EH (cell line): ENCODE measurements at regions not wholly inside any gene's neighbourhood (a gene's known extent, or its start where the extent isn't known, plus 50 kb on each side); places are given as distances from the start of the nearest gene placed in this dataset.

ENCODE experiments used
- DNase-seq: peaks from one replicate; pipeline ENCODE4 v3.0.0-alpha.2; 2015; ENCODE audit warnings: low read depth

- no peak for DNase-seq
These were observed 452.9 kb upstream of the DSEL start for GRCh38 chr18:67969458-67969857.

DNA sequence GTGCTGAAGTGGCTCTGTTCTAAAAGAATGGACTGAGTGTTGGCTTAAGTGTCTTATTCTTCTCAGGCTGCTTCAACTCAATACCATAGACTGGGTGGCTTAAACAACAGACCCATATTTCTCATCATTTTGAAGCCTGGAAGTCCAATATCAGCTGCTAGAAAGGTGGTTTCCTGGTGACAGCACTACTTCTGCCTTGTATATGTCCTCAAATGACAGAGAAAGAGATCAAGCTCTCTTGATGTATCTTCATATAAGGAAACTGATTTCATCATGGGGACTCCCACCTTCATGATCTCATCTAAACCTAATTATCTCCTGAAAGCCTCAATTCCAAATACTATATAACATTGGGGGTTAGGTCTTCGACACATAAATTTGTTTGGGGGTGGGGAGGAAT is 449.7 kb upstream of the DSEL start:
- DNase-seq: no peak

GRCh38 chr18:67964462-67964861 is 447.9 kb upstream of the DSEL start:
- DNase-seq: no peak

GRCh38 chr18:67961701-67962440 is 445.4 kb upstream of the DSEL start:
- no peak for DNase-seq

GRCh38 chr18:67957684-67958083 is 441.2 kb upstream of the DSEL start:
- DNase-seq: no peak

- DNase-seq: no peak
These were observed 438.1 kb upstream of the DSEL start for GRCh38 chr18:67954594-67954993.

- peak; percentile 3 for DNase-seq
These were observed 434.6 kb upstream of the DSEL start for GRCh38 chr18:67951137-67951536.

GRCh38 chr18:67938660-67939059 is 422.1 kb upstream of the DSEL start:
- peak; percentile 64 for DNase-seq

- DNase-seq: no peak
These were observed 419.1 kb upstream of the DSEL start for GRCh38 chr18:67935638-67936037.

GRCh38 chr18:67933271-67933670 is 416.8 kb upstream of the DSEL start:
- DNase-seq: no peak

DNA sequence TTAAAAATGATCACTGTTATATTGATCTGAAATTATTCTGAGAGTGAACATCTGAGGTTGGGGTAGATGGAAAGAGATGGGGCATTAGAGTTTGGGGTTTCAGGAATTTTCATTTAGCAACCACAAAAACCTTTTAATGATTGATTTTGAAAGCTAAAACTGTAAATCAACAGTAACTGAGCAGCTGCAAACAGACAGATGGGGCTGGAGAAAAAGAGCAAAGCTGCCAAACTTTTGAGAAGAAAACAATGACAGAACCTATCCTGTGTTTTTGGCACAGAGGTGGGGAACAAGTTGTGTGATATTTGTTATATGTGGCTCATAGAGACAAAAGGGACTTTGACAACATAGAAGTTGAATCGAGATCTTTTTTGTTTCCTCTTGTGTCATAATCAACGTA is 415.8 kb upstream of the DSEL start:
- DNase-seq: no peak

- peak; percentile 43 for DNase-seq
These were observed 410.7 kb upstream of the DSEL start for GRCh38 chr18:67926929-67927864.

DNA sequence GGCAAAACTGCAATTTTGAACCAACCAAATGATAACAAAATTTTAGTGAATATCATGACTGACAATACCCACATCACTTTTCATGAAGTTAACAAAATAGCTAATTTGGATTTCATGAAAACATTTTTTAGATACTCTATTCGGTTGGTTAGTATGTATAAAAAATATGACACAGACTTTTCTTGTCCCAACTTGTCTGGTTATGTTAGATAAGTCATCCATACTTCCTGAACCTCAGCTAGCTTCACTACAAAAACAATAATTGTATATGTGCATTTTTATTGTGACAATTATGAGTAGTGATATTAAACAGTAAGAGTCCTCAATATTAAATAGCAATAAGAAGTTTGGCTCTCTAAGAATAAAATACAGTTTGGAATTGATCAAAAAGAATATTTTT is 408.1 kb upstream of the DSEL start:
- DNase-seq: no peak

DNA sequence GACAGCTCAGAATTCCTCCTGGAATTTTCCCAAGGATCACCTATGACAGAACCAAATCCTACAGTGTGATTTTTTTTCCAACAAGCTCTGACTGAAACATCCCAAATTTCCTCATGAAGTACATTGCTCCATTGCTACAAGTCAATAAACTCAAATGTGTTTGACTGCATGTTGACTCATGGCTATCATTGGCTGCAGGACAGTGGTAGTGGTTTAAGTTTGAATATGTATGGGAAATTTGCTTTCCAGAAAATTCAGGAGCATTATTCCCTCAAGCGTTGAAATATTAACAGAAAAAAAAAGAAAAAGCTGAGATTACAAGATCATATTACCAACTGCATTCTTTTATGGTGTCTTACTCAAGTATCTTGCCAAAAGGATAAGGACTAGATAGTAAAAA is 402.8 kb upstream of the DSEL start:
- no peak for DNase-seq

GRCh38 chr18:67916097-67916496 is 399.6 kb upstream of the DSEL start:
- peak; percentile 22 for DNase-seq

GRCh38 chr18:67913040-67913439 is 396.5 kb upstream of the DSEL start:
- no peak for DNase-seq

DNA sequence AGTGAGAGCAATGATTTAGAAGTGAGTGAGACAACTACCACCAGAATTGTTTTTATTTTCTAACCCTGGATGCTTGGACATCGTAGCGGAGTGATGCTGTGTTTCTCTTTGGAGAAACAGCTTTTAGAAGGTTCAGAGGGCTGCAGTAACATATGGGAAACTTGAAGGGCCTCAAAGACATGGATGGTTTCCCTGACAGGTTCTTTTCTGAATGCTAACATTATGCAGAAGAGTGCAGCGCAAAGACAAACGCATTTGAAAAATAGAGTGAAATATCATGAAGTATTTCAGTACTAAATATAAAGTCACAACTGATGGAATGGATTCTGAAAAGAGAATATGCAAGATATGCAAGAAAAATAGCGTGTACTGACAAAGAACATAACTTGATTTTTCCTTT is 385.1 kb upstream of the DSEL start:
- DNase-seq: no peak

DNA sequence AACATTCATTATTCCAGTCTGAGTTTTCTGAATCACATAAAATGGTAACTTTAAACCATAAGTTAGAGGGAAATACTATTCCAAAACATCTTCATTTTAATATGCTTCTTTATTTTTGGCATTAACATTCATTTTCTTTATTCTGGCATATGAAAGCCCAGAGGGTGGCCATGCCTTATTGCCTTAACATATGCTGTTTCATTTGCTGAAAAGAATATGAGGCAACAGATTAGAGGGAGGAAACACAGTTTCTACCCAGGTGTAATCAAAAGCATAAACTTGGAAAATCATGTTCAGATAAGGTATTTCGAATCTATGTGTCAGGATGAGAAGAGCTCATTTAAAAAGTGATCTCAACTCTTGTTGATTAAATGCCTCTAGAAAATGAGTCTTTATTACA is 379.9 kb upstream of the DSEL start:
- DNase-seq: no peak

GRCh38 chr18:67893916-67894315 is 377.4 kb upstream of the DSEL start:
- peak; percentile 16 for DNase-seq

- DNase-seq: no peak
These were observed 360.4 kb upstream of the DSEL start for GRCh38 chr18:67876871-67877270.

DNA sequence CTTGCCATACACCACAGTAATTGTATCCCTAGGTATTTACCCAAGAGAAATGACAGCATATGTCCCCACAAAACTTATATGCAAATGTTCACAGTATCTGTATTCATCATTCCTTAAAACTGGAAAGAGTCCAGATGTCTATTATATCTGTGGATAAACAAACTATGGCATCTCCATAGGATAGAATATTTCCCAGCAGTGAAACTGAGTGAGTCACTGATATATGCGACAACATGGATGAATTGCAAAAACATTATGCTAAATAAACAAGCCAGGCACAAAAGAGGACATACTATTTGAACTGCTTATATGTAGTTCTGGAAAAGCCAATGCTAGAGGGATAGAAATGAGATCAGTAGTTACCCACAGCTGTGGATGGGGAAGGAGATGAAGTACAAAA is 359.4 kb upstream of the DSEL start:
- DNase-seq: peak; percentile 40

GRCh38 chr18:67875060-67875459 is 358.5 kb upstream of the DSEL start:
- DNase-seq: no peak

- DNase-seq: no peak
These were observed 348.9 kb upstream of the DSEL start for GRCh38 chr18:67865400-67865799.
